Mesenchymal stem cell (in vitro differentiated cells and primary cell): ENCODE measurements at regions not wholly inside any gene's neighbourhood (a gene's known extent, or its start where the extent isn't known, plus 50 kb on each side); places are given as distances from the start of the nearest gene placed in this dataset.
"Not testable (repeated sequence)": the region's sequence is repeated elsewhere in the genome, so short reads cannot be mapped to it uniquely, and the experiment has no call there.

Source experiments
- DNase-seq: peaks from one replicate; pipeline ENCODE4 v3.0.0-alpha.2; 2013
- H2AFZ ChIP-seq: one replicate; pipeline ENCODE4 v1.6.1; 2013; ENCODE audit warnings: low read depth, mild to moderate bottlenecking, control low read depth, inconsistent platforms, low read length, moderate library complexity
- H2AK5ac ChIP-seq: 2 replicates; pipeline ENCODE4 v1.6.1; 2013; ENCODE audit warnings: low read length, moderate library complexity, mild to moderate bottlenecking, inconsistent platforms; ENCODE audit not compliant: severe bottlenecking
- H2BK120ac ChIP-seq: one replicate; pipeline ENCODE4 v1.6.1; 2013; ENCODE audit warnings: low read depth, mild to moderate bottlenecking, inconsistent platforms, low read length, moderate library complexity
- H2BK12ac ChIP-seq, 2 experiments: one replicate each; pipeline ENCODE4 v1.6.1; 2013; ENCODE audit warnings: inconsistent platforms in 2 of 2, low read length in 2 of 2, mild to moderate bottlenecking in 2 of 2, moderate library complexity in 2 of 2, control low read depth in 1 of 2
- H2BK15ac ChIP-seq: one replicate; pipeline ENCODE4 v1.6.1; 2013; ENCODE audit warnings: mild to moderate bottlenecking, low read depth, inconsistent platforms; ENCODE audit not compliant: poor library complexity, severe bottlenecking
- H2BK5ac ChIP-seq: 2 replicates; pipeline ENCODE4 v1.6.1; 2013; ENCODE audit warnings: low read depth, mild to moderate bottlenecking, low read length, control low read depth, inconsistent platforms; ENCODE audit not compliant: poor library complexity, severe bottlenecking
- H3K14ac ChIP-seq, 2 experiments: one replicate each; pipeline ENCODE4 v1.6.1; 2013; ENCODE audit warnings: inconsistent platforms in 2 of 2, low read length in 2 of 2, control low read depth in 1 of 2, mild to moderate bottlenecking in 1 of 2, moderate library complexity in 1 of 2
- H3K18ac ChIP-seq, 2 experiments: one replicate each; pipeline ENCODE4 v1.6.1; 2013; ENCODE audit warnings: inconsistent platforms in 2 of 2, low read length in 2 of 2, control low read depth in 1 of 2, low read depth in 1 of 2, mild to moderate bottlenecking in 1 of 2
- H3K23ac ChIP-seq, 2 experiments: one replicate each; pipeline ENCODE4 v1.6.1; 2013; ENCODE audit warnings: inconsistent platforms in 2 of 2, low read length in 2 of 2, mild to moderate bottlenecking in 2 of 2, moderate library complexity in 2 of 2, control low read depth in 1 of 2
- H3K27ac ChIP-seq: 2 replicates; pipeline ENCODE4 v1.5.1; 2013; ENCODE audit warnings: mild to moderate bottlenecking, moderate library complexity, low read length, control low read depth, inconsistent platforms; ENCODE audit not compliant: poor library complexity, severe bottlenecking
- H3K27me3 ChIP-seq, 2 experiments: 2 replicates each; pipeline versions ENCODE4 v1.6.1 to v1.7.0; 2013; ENCODE audit warnings: low read length in 2 of 2, mild to moderate bottlenecking in 2 of 2, moderate library complexity in 2 of 2, control low read depth in 1 of 2, inconsistent platforms in 1 of 2; ENCODE audit not compliant: control insufficient read depth in 1 of 2, insufficient read depth in 1 of 2
- H3K36me3 ChIP-seq, 2 experiments: 2 replicates each; pipeline versions ENCODE4 v1.6.1 to v1.7.0; 2013; ENCODE audit warnings: low read length in 2 of 2, control low read depth in 1 of 2, inconsistent platforms in 1 of 2, low read depth in 1 of 2, mild to moderate bottlenecking in 1 of 2; ENCODE audit not compliant: insufficient read depth in 2 of 2, control insufficient read depth in 1 of 2
- H3K4ac ChIP-seq, 2 experiments: one replicate each; pipeline ENCODE4 v1.6.1; 2013; ENCODE audit warnings: inconsistent platforms in 2 of 2, low read length in 2 of 2, mild to moderate bottlenecking in 2 of 2, moderate library complexity in 2 of 2, control low read depth in 1 of 2, low read depth in 1 of 2
- H3K4me1 ChIP-seq: 2 replicates; pipeline ENCODE4 v1.6.1; 2013; ENCODE audit warnings: low read depth, low read length, control low read depth; ENCODE audit not compliant: control insufficient read depth, insufficient read depth
- H3K4me2 ChIP-seq: 2 replicates; pipeline ENCODE4 v1.6.1; 2013; ENCODE audit warnings: low read length, mild to moderate bottlenecking, inconsistent platforms; ENCODE audit not compliant: poor library complexity, severe bottlenecking
- H3K4me3 ChIP-seq, 2 experiments: 2 replicates each; pipeline versions ENCODE4 v1.5.1 to v1.7.0; 2013; ENCODE audit warnings: low read length in 2 of 2, mild to moderate bottlenecking in 2 of 2, control low read depth in 1 of 2, low read depth in 1 of 2; ENCODE audit not compliant: insufficient read depth in 1 of 2
- H3K79me1 ChIP-seq: replicated peaks from 2 replicates; pipeline ENCODE4 v1.6.1; 2013; ENCODE audit warnings: mild to moderate bottlenecking, control low read depth, low read length, inconsistent platforms; ENCODE audit not compliant: poor library complexity, severe bottlenecking
- H3K9ac ChIP-seq: 2 replicates; pipeline ENCODE4 v1.7.0; 2013; ENCODE audit warnings: mild to moderate bottlenecking, low read length, moderate library complexity
- H3K9me3 ChIP-seq: 2 replicates; pipeline ENCODE4 v1.7.0; 2013; ENCODE audit warnings: mild to moderate bottlenecking, low read length; ENCODE audit not compliant: control insufficient read depth
- H4K8ac ChIP-seq: one replicate; pipeline ENCODE4 v1.6.1; 2013; ENCODE audit warnings: inconsistent platforms, mild to moderate bottlenecking, low read length, moderate library complexity
- H4K91ac ChIP-seq: one replicate; pipeline ENCODE4 v1.6.1; 2013; ENCODE audit warnings: mild to moderate bottlenecking, low read length, inconsistent platforms
- WGBS: methylation state at CpG from one replicate; pipeline ENCODE4 v1.1.7; 2013; ENCODE audit warnings: mixed read lengths; 5-methylcytosine and 5-hydroxymethylcytosine counted together

GRCh38 chr20:30333744-30334143 lies 923.7 kb upstream of the DEFB115 start:
- H2AK5ac ChIP-seq, H4K8ac ChIP-seq, H3K9me3 ChIP-seq, H3K27me3 ChIP-seq, DNase-seq, H3K18ac ChIP-seq, H4K91ac ChIP-seq, H3K4me2 ChIP-seq, H3K23ac ChIP-seq, H2BK120ac ChIP-seq, H3K14ac ChIP-seq, H2BK12ac ChIP-seq, H3K4me3 ChIP-seq, H2AFZ ChIP-seq, H2BK15ac ChIP-seq, H2BK5ac ChIP-seq, H3K4ac ChIP-seq, H3K4me1 ChIP-seq, H3K9ac ChIP-seq, H3K79me1 ChIP-seq, H3K36me3 ChIP-seq, H3K27ac ChIP-seq: not testable (repeated sequence)
- WGBS: 64% methylated on average over 3 of the region's 5 CpGs

GRCh38 chr20:30337556-30337955 lies 919.9 kb upstream of the DEFB115 start:
- not testable (repeated sequence) for H4K91ac ChIP-seq, H3K23ac ChIP-seq, H3K4ac ChIP-seq, H2BK15ac ChIP-seq, H3K9ac ChIP-seq, H2BK120ac ChIP-seq, H3K4me3 ChIP-seq, H3K36me3 ChIP-seq, H3K27ac ChIP-seq, H4K8ac ChIP-seq, H3K79me1 ChIP-seq, H3K4me1 ChIP-seq, H3K18ac ChIP-seq, H2BK12ac ChIP-seq, H2AFZ ChIP-seq, H3K14ac ChIP-seq, DNase-seq, H3K4me2 ChIP-seq, H2BK5ac ChIP-seq, H3K9me3 ChIP-seq, H2AK5ac ChIP-seq, H3K27me3 ChIP-seq
- 45% methylated on average over 1 of the region's 4 CpGs for WGBS

GRCh38 chr20:30348932-30349331 lies 908.5 kb upstream of the DEFB115 start:
- H3K27ac ChIP-seq, H3K4me3 ChIP-seq, H3K27me3 ChIP-seq, H3K4me2 ChIP-seq, H3K79me1 ChIP-seq, H3K14ac ChIP-seq, H3K18ac ChIP-seq, H2AK5ac ChIP-seq, H3K9ac ChIP-seq, H3K4ac ChIP-seq, H2BK12ac ChIP-seq, H2AFZ ChIP-seq, H2BK120ac ChIP-seq, H3K9me3 ChIP-seq, DNase-seq, H3K23ac ChIP-seq, H3K36me3 ChIP-seq, H2BK5ac ChIP-seq, H4K8ac ChIP-seq, H3K4me1 ChIP-seq, H2BK15ac ChIP-seq, H4K91ac ChIP-seq: not testable (repeated sequence)
- WGBS: 57% methylated on average over 6 of the region's 6 CpGs

GRCh38 chr20:30356854-30357467 lies 900.5 kb upstream of the DEFB115 start:
- not testable (repeated sequence) for H3K36me3 ChIP-seq, H2AK5ac ChIP-seq, H3K4me3 ChIP-seq, H2BK15ac ChIP-seq, H4K91ac ChIP-seq, DNase-seq, H3K4me1 ChIP-seq, H3K9ac ChIP-seq, H3K79me1 ChIP-seq, H2AFZ ChIP-seq, H3K14ac ChIP-seq, H4K8ac ChIP-seq, H3K27ac ChIP-seq, H2BK12ac ChIP-seq, H3K9me3 ChIP-seq, H2BK120ac ChIP-seq, H3K4ac ChIP-seq, H2BK5ac ChIP-seq, H3K27me3 ChIP-seq, H3K18ac ChIP-seq, H3K4me2 ChIP-seq, H3K23ac ChIP-seq
- WGBS: no CpG with 5 or more reads among the region's 2 CpGs
